GM21825 (cell line): ENCODE measurements at regions not wholly inside any gene's neighbourhood (a gene's known extent, or its start where the extent isn't known, plus 50 kb on each side); places are given as distances from the start of the nearest gene placed in this dataset.

Source experiments
- ATAC-seq: cut with Tn5 transposase; IDR thresholded peaks from one replicate; pipeline ENCODE4 v1.9.1; 2021; ENCODE audit warnings: mild to moderate bottlenecking, moderate library complexity; ENCODE audit not compliant: unreplicated experiment

DNA sequence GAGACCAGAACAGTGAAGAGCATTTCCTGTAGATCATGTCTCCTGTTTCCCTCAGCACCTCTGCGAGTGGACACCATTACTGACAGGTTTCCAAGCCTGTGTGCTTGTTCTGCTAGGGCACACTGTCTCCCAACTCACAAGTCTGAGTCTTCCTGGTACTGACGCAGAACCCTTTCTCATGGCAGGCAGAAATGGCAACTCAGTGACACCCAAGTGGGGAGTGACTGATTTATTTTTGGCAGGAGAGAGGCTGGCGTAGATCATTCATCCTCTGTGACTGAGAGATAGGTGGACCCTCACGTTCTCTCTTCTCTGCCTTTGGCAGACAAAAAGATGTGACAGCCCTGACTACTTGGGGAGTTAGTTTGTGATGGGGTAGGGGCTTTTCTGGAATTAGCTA is 183.4 kb downstream of the RFC3 start:
- no peak for ATAC-seq

DNA sequence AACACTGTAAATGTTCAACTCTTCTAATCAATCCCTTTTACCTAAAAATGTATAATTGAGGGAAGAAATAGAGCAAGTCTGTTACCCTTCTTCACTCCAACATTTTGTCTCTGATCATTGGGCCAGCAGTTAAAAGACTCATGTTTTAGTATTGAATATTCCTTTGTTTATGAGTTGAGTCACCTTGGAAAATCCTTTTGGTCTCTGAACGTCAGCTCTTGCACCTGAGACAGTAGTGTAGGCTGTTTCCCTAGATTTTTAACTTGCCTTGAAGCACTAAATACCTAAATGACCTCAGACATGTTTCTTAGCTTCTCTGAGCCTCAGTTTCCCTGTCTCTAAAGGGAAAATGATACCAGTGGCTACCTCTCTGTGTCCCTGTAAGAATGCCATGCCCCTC is 184.2 kb downstream of the RFC3 start:
- no peak for ATAC-seq

DNA sequence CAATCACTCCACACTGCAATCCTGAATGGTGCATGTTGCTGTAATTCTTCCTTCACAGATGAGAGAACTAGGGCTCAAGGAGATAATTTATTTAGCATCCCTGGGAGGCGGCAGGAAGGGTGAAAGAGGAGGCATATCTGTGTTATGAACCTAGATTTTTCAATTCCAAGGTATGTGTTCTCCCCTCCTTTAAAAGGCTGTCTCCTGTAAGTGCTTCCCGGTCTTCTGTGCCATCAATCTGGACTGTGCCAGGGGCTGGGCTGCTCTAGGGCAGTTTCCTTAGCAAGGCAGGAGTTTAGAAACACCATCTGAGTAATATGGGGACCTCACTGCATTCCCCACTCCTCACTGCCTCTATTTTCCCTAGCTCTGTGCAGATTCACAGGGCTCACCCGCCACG is 185.0 kb downstream of the RFC3 start:
- no peak for ATAC-seq

DNA sequence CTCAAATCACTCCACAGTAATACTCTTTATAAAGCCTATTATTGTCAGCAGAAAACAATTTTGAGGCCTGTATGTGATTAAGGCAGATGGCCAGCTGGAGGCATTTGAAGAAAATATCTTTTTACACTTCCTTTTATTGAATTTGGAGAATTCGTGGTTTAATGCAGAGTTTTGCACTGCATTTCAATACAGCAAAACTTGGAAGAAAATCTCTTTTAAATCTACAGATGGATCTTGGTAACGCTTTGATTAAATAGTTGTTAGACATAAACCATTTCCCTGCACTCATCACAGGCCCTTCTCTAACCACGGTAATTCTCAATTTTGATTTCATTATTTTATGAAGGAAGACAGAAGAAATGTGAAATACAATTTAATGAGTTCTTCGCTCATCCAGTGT is 185.7 kb downstream of the RFC3 start:
- no peak for ATAC-seq

DNA sequence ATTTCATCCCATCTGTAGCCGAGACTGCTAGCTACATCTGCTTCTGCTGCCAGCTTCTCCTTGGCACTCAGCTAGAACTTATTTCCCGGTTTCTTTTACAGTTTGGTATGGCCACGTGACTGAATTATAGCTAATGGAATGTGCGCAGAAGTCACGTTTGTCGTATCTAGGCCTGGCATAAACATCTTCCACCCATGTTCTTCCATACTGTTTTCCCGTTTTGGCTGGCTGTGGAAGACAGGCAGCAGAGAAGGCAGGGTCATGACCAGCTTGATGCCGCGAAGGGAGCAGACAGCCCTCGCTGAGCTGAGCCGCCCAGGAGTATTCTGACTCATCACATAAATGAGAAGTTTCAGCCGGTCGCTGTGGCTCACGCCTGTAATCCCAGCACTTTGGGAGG is 186.7 kb downstream of the RFC3 start:
- ATAC-seq, result no peak

DNA sequence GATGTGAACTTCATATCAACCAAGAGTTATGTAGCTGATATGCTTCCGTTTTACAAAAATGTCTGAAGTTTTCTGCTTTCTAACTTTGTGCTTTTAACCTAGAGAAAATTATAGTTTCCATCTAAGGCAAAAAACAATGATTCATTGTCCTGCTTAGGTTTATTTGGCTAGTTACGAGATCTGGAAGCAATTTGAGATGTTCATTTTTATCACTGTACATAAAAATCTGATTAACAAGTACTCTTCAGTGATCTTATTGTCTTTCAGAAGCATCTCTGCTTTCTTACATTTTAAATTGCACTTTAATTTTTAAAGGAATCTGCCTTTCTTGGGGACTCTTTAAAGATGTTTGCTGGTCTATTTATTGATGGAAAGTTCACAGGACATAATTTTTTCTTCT is 188.1 kb downstream of the RFC3 start:
- ATAC-seq, result no peak

DNA sequence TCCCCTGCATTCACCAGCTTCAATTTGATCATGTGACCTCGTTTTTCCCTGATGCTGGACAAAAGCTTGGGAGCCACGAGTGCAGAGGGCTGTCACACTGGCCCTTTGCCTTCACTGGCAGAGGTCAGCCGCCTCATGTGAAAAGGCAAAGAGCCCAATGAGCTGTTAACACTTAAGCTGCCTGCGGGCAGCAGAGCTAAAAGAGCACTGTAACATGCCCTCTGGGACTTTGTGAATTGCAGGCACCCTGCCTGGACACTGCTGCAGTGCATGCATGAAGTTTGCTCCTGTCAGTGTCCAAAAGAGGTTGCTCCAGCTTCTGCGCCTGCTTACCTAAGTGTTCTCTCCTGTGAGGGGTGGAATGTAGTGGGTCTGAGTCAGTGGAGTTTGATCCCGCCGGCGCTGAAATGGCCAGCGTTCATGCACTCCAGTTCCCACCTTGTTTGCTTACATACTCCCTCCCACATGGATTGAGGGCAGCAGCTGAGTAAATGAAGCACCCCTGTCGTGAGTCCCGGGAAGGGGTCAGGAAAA is 193.7 kb downstream of the RFC3 start:
- ATAC-seq, result no peak

DNA sequence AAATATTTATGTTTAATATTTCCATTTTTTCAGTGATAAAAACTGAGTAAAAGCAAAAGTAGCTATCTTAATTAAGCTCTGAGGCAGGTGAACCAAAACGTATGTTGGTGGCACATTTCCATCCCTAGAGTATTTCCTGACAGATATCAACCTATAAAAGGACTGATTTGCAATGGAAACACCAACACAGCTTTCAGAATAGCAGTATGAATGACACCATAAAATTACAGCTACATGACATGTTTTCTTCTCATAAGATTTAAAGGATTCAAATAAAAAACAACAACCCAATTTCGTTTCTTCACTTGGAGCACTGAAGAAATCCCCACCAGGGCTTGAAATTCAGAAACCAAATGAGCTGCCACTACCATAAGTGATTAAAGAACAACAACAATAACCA is 194.4 kb downstream of the RFC3 start:
- ATAC-seq, result no peak

DNA sequence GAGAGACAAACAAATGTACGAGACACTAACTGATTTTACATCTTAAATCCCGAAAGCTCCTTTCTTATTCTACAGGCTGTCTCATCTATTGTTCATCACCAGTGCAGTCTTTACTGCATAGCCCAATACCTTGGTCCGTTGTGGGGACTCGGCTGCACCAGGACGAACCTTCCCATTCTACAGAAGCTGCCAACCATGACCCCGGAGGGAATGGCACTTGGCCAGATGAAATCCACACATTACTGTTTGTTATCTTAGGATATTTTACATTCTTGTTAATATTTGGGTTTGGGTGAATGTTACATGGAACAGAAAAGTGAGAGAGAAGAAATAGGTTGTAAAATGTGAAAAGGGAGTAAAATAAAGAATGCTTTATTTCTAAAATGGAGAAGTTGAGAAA is 195.1 kb downstream of the RFC3 start:
- ATAC-seq, result no peak

DNA sequence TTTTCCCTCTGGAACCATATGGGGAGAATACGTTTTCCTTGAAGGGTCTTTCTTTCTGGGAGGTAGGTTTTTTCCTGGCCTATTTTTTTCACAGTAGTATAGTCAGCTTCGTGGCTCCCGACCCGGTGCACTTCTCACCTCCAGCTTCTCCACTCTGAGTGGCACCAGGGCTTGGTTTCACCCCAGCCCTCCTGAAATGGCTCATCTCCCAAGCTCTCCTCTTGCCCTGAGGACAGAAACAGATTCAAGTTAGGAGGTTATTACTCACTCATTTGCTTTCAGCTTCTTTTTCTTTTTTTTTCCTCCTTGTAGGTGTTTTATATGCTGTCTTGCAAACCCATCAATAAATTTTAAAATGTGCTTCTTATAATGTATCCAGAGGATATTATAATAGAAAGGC is 199.3 kb downstream of the RFC3 start:
- ATAC-seq, result no peak

DNA sequence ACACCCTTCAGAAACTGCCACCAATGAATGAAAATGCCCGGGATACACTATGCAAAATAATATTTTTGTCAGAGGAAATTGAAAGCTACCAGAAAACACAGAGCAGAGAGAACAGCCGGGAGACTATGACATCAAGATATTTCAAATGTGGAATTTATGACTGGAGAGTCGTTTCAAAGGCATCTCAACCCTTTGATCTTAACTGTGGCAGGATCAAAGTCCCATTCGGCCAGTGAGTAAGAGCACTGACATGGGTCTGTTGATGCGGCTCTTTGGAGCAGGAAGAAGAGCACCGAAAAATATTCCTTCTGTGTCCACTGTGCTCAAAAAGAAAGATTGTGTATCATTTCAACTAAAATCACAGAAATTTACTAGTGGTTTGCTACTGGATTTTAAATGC is 201.9 kb downstream of the RFC3 start:
- no peak for ATAC-seq

DNA sequence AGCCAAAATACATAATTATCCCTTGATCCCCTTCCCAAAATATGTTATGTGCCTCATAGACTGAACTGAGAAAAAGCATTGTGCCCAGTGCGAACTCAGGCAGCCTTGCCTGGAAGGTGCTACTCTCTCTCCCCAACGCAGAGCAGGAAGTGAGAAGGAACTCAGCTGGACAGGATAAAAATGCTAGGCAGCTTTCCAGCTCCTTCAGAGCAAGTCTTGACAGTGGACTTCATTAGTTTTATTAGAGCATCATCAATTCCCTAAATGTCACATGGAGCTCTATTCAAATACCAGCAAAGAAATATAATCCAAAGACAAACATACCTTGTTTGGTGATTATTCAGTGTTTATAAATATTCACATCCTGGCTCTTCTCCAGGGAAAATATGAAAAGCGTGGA is 202.4 kb downstream of the RFC3 start:
- no peak for ATAC-seq

DNA sequence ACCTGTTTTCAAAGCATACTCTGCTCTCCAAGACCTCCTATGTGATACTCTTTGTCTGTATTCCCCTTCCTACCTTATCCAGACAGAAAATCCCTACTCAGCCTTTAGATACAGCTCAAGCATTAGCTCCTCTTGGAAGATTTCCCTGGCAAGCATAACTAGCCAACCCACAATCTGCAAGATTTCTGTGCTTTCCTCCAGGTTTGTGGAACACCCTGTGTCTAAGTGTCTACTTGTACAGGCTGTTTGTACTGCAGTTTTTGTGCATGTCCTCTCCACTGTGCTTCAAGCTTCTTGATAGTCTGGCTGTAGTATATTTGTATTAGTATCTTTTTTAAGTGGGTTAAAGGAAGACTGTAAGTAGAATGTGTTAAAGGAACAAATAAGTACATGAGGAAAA is 203.7 kb downstream of the RFC3 start:
- ATAC-seq, result no peak

DNA sequence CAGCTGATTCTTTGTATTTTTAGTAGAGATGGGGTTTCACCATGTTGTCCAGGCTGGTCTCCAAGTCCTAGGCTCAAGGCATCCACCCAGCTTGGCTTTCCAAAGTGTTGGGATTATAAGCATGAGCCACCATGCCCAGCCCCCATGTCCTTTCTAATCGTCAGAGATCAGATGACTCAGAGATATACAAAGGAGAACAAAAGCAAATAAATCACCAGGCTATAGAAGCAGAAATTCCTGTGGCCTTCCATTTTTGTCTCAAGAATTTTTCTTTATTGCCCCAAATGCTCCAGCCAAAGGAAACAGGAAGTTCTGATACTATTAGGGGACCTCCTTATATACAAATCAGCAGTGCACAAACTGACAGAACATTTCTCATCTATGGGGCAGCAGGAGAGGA is 207.8 kb downstream of the RFC3 start:
- ATAC-seq, result no peak

DNA sequence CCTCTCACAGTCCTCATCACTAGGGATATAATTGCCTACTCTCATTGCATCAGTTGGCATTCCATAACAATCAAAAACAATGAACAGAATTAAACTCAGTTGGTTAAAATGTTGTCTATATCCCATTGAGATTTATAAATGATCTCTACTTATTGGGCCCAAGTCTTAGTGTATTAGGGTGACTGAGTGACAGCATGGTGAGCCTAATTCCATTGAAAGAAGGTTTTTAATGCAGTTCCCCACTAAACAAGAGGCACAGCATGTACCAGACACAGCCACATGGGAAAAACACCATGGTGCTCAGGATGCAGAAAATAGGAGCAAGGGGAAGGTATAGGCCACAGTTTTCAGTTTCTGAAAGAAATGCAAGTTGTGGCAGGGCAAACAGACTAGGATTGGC is 208.4 kb downstream of the RFC3 start:
- ATAC-seq, result no peak

DNA sequence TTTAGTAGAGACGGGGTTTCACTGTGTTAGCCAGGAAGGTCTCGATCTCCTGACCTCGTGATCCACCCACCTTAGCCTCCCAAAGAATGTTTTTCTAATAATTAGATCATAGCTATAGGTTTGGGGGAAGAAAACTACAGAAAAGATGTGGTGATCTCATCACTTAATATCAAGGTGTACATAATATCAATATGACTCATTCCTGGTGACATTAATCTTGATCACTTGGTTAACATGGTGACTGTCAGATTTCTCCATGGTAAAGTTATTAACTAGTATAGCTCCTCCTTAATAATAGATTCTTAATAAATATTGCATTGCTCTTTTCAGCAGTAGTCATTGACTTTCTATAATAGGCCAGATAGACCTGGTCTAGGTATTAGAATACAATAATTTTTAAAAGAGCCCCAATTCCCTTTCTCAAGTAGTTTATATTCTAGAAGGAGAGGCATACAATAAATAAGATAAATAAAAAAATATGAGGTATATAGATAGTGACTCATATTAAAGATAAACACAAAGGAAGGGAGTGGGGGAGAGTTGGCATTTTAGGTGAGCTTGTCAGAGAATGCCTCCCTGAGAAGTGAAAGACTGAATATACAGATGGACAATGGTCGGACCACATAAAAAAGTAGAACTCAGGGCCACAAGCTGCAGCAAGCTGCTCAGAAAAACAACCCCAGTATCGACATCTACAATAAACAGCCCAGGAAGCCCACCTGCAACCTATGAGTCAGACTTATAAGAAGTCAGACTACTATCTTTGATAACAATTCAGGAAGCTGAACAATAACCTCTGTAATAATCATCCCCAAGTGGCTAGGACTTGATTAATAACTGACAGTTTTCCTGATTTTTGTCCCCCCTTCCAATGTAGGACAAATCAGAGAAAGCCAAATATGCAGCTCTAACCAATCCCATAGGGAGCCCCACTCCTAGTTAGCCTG is 210.8 kb downstream of the RFC3 start:
- ATAC-seq, result no peak

DNA sequence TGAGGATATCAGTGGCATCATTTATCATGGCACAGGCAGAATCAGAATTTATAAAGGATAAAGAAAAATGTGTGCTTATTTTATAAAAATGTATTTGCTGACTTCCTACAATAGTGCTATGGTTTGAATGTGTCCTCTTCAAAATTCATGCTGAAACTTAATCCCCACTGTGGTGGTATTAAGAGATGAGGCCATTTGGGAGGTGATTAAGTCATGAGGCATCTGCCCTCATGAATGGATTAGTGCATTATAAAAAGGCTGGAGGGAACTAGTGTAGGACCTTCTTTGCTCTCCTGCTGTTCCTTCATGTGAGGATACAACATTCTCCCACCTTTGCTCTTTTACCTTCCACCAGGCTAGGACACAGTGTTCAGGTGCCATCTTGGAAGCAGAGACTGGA is 212.8 kb downstream of the RFC3 start:
- ATAC-seq, result no peak

DNA sequence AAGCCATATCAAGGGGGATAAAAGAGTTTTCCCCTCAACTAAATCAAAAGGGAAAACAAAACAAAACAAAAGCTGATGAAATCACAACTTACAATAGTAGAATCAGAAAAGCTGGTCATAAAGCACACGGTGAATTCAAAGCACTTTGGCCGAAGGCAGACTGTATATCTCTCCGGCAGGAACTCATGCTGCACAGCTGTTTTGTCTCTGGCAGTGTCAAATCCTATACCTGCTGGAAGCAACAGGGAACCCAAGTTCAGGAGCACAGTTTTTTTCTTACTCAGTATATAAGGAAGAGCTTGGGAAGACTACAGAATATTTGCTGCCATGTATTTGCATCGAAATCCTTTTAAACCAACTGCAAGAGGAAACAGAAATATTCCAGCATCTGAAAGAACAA is 213.7 kb downstream of the RFC3 start:
- ATAC-seq, result no peak

DNA sequence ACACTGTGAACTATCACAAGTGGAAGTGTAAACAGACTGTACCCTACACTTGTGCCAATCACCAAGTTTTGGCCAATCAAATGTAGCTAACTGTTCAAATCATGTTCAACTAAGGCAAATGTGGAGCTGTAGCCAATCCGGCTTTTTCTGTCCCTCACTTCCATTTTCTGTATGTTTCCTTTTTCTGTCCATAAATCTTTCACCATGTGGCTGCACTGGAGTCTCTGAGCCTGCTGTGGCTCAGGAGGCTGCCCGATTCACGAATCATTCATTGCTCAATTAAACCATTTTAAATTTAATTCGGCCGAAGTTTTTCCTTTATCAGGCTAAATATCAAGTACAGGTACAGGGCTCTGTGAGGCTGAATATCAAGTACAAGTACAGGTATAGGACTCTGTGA is 216.5 kb downstream of the RFC3 start:
- ATAC-seq, result no peak

DNA sequence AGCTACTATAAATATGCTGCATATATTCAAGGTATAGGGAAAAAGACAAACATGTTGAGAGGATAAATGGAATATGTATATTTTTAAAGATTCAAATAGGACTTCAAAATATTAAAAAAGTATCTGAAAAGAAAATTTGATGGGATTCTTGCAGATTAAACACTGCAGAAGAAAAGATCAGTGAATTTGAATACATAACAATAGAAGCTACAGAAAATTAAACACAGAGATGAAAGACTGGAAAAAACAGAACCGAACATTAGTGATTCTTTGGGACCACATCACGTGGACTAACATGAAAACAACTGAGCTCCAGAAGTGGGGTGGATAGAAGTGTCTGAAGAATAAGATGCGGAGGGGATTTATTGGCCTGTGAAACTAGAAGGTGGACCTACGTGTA is 217.2 kb downstream of the RFC3 start:
- ATAC-seq, result no peak

DNA sequence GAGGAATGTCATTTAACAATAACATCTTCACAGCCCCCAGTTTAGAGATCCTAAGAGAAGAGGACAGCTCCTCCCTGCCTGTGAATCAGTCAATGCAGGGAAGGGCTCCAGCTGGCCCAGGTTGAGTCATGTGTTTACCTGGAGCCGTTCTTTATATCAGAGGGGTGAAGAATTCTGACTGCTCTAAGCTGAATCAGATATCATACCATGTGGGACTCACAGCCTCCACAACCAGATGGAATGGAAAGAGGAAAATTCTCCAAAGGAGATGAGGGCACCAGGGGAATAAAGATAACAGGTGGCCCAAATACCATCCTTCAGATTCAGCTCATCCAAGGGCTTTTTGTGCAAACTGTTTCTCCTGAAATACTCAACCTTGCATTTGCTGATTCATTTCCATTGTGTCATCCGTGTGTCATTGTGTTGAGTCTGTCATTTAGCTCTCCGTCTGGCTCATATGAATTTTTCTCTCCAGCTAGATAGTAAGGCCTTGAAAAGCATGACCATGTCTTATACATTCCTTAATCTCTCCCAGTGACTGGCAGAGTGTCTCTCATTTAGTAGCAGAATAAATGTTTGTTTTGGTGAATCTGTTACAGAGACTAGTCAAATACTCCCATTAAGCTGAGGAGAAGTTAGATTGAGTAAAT is 217.9 kb downstream of the RFC3 start:
- ATAC-seq, result no peak
